KOPT-K1 (cell line): ENCODE measurements at regions not wholly inside any gene's neighbourhood (a gene's known extent, or its start where the extent isn't known, plus 50 kb on each side); places are given as distances from the start of the nearest gene placed in this dataset.
"Not testable (repeated sequence)": the region's sequence is repeated elsewhere in the genome, so short reads cannot be mapped to it uniquely, and the experiment has no call there.

Source experiments
- H3K27ac ChIP-seq: fragments of 200-600 bp; sonication (generic); 2 replicates; pipeline ENCODE4 v1.5.1; 2016; ENCODE audit warnings: antibody characterized with exemption, mild to moderate bottlenecking, low read depth, low read length; ENCODE audit not compliant: poor library complexity, severe bottlenecking
- H3K36me3 ChIP-seq: fragments of 200-600 bp; sonication (generic); 2 replicates; pipeline ENCODE4 v1.5.1; 2017; ENCODE audit warnings: antibody characterized with exemption, mild to moderate bottlenecking, low read length, moderate library complexity; ENCODE audit not compliant: insufficient read depth
- H3K9me3 ChIP-seq: fragments of 200-600 bp; sonication (generic); 2 replicates; pipeline ENCODE4 v1.5.1; 2017; ENCODE audit warnings: antibody characterized with exemption, low read length, mild to moderate bottlenecking; ENCODE audit not compliant: insufficient read depth, poor library complexity, severe bottlenecking

DNA sequence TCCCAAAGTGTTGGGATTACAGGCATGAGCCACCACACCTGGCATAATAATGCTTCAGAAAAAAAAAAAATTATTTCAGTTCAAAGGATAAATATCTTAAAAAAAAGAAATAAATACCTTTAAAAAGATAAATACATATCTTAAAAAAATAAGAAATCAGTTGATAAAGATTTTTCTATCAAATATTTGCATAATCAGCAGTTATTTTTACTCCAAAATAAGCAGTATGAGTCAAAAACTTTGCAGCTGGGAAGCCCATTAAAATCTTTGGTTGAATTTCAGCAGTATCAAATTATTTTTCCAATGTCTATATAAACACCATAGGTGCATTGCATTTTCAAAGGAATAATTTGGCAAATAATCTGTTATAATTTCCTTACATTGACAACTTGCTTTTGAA, 202.5 kb downstream of the KBTBD8 start:
- no peaks in the 10 kb centered on the region for H3K36me3 ChIP-seq
- H3K27ac ChIP-seq, result no peak overlapping the region
- H3K9me3 ChIP-seq, result no peaks in the 10 kb centered on the region

DNA sequence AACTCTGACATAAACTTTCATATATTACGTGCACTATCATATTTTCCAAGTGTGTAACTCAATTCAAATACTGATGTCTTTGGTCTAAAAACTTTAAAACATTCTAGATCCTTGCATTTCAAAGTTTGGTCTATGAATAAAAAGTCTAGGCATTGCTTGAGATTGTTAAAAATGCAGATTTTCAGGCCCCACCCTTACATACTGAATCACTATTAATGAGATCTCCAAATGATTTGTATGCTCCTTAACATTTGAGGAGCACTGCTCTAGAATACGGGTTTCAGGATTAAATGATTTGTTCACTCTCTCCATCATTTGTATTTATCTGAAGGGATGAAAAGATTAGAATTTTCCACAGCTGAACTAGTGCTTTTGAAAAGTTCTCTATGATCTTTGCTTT, 202.9 kb downstream of the KBTBD8 start:
- Histone ChIP-seq H3K36me3 (no peaks in the 10 kb centered on the region), H3K27ac (no peak overlapping the region)

DNA sequence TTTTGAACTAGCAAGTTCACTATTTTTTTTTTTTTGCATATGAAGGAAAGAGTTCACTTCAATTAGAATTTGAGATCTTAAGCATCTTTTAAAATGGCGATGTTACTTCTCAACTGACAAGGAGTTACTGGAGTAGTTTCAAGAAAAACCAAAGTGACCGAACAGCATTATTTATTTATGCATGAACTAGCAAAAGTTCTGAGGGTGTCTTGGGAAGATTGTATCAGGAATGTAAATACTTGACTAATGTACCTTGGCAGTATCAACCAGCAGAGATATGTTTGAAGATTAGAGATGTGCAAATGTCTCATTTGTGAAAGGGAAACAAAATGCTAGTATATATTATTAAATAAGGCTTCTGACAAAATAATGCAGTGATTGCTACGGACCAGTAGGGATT, 203.9 kb downstream of the KBTBD8 start:
- no peaks in the 10 kb centered on the region for H3K9me3 ChIP-seq
- no peaks in the 10 kb centered on the region for H3K36me3 ChIP-seq
- no peak overlapping the region for H3K27ac ChIP-seq

More for the DNA sequence above, 202.9 kb downstream of the KBTBD8 start:
- H3K9me3 ChIP-seq, result no peaks in the 10 kb centered on the region

DNA sequence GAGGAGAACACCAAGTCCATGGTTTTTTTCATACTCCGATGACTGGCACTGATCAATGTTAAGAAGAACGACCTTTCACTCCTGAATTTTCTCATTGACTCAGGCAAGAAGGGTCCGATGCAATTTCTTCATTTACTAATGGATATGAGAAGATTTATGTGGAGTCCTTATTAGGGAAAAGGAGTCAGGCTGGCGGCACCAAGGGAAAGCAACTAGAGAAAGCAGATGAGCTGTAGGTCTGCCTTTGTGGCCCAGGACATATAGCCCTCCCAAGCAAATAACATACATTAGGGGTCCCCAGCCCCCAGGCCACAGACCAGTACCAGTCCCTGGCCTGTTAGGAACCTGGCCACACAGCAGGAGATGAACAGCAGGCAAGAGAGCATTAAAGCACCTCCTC, 206.8 kb downstream of the KBTBD8 start:
- no peaks in the 10 kb centered on the region for H3K9me3 ChIP-seq
- H3K36me3 ChIP-seq, result no peaks in the 10 kb centered on the region
- no peak overlapping the region for H3K27ac ChIP-seq

DNA sequence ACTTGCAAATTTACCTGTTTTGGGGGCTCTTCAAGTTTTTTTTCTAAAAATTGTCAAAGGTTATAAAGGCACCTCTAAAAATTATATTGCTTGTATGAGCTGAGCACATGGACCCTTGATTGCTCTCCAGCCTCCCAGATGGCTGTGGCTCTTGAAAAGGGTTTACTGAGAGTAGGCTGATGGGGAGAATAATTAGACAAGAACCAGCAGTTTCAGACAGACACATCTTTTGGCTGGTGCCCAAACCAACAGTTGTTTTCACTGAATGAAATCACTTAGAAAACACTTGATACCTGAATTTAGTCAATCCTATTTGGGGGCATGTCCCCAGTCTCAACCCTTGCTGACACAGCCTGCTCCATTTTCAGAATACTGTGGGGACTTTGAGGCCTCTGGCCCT, 217.6 kb downstream of the KBTBD8 start:
- H3K36me3 ChIP-seq, result no peaks in the 10 kb centered on the region

DNA sequence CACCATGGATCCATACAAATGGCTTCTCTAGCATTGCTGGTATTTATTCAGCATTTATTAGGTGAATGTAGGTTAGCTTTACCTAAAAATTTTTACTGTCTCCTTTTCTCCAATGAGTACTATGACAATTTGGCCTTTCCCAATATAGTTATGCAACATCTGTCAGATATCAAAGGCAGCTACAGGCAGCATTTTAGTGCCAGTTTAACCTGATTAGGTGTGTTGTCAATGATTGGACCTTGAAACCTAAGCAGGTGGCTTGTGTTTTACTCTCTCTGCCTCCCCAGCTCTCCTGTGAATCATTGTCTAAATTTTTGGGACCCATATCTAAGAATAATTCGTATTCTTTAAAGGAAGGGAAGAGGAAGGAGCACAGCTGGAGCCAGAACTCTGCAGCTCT, 228.9 kb downstream of the KBTBD8 start:
- Histone ChIP-seq H3K9me3 (no peaks in the 10 kb centered on the region), H3K36me3 (no peaks in the 10 kb centered on the region), H3K27ac (no peak overlapping the region)

More for the DNA sequence above, 217.6 kb downstream of the KBTBD8 start:
- no peak overlapping the region for H3K27ac ChIP-seq
- H3K9me3 ChIP-seq, result no peaks in the 10 kb centered on the region

DNA sequence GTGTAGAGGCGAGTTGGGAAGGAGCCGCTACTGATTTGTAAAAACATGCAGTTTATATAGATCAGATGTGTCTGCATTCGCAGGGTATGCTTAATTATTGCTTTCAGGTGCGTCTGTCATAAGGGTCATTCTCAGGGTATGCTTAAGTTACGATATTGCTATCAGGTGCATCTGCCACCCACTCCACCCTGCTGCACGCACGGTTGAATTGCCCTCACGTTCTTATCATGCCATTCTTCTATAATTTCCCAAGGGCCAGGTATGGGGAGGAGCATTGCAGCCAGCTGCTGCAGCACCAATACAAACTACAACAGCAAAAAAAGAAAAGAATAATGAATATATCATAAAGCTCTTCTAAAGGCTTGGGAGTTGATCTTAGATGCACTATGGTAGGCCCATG, 230.0 kb downstream of the KBTBD8 start:
- no peaks in the 10 kb centered on the region for H3K9me3 ChIP-seq
- no peaks in the 10 kb centered on the region for H3K36me3 ChIP-seq
- H3K27ac ChIP-seq, result no peak overlapping the region

DNA sequence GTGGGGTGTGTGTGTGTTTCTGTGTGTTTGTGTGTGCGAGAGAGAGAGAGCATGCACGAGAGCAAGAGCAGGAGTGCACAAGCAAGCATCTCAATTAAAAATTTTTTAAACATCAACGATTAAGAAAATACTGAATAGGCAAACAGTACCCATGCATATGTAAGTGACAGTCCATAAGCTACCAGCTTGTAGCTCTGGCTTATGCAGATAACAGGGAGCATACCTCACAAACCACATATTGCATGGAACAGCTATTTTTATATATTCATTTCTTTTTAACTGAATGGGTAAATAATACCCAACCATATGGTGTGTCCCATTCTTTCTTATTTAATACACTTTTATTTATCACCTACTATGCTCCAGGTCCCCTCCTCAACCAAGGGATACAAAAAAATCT, 234.5 kb downstream of the KBTBD8 start:
- H3K27ac ChIP-seq, result no peak overlapping the region
- H3K9me3 ChIP-seq, result no peaks in the 10 kb centered on the region
- H3K36me3 ChIP-seq, result no peaks in the 10 kb centered on the region

DNA sequence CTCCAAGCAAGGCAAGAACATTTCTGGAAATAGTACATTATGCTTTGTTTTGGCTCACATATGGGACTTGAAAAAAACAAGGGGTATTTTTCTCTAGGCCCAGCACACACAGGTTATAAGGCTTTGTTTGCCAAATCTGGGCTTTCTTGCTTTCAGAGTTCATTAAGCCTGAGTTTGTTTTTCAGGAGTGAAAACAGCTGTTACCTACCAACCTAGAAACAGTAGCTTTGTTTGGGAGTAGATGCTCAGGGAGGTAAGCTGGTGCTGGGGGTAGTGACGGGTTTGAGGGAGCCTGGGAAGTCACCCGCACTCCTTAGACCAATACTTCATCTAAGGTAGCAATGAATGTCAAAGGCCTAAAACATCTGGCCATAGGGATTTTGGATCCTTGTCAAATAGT, 241.2 kb downstream of the KBTBD8 start:
- H3K36me3 ChIP-seq, result no peaks in the 10 kb centered on the region
- no peak overlapping the region for H3K27ac ChIP-seq
- no peaks in the 10 kb centered on the region for H3K9me3 ChIP-seq

DNA sequence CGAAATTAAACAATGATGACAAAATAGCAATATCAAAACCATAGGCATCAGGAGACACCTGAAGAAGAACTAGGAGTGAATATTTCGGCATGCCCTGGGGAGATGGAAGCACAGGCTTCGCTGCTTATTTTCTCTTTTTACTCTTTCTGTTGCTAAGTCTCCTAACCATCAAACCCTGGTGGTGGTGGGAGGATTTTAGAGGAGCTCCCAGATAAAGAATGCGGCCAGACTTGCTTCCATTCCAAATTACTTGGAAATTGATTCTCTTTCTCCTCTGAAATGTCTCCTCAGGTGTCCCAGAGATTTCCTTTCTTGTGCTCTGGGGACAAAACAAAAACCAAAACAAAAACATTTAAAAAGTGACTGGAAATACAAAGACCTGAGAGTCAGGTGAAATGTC, 243.0 kb downstream of the KBTBD8 start:
- Histone ChIP-seq H3K9me3 (no peaks in the 10 kb centered on the region), H3K27ac (no peak overlapping the region), H3K36me3 (no peaks in the 10 kb centered on the region)

DNA sequence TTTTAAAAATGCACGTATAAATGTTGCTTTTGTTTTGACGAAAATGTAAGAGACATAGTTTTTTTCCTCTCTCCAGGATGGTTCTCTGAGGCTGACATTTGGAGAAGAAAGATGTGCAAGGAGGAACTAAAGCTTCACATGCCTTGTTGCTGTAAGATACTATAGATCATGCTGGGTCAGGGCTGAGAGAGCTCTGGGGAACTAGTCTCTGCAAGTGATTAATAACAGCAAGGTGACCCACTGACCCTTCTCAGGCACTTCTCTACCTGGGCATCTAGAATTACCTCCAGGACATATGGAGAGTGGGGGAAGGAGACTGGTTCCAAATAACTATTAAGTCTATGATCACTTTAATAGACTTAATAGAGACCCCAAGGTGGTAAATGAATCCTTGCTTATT, 246.0 kb downstream of the KBTBD8 start:
- no peaks in the 10 kb centered on the region for H3K36me3 ChIP-seq
- no peak overlapping the region for H3K27ac ChIP-seq
- H3K9me3 ChIP-seq, result no peaks in the 10 kb centered on the region

DNA sequence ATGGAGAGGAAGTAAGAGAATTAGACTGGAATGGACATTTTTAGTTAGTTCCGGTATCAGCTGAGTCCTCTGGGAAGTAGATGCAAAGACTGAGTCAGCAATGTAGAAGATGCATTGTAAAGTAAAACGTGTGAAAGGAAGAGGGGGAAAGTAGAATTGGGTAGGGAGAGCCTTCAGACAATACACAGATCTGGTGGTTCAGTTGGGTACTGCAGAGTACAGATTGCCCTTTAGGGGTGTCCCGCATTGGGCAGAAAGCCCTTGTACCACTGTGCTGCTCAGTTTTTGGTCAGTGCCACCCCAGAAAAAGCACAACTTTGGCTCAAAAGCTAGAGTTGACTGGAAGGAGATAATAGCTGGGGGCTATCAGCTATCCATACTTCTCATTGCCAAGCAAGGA, 247.4 kb downstream of the KBTBD8 start:
- Histone ChIP-seq H3K9me3 (no peaks in the 10 kb centered on the region), H3K27ac (no peak overlapping the region), H3K36me3 (no peaks in the 10 kb centered on the region)

DNA sequence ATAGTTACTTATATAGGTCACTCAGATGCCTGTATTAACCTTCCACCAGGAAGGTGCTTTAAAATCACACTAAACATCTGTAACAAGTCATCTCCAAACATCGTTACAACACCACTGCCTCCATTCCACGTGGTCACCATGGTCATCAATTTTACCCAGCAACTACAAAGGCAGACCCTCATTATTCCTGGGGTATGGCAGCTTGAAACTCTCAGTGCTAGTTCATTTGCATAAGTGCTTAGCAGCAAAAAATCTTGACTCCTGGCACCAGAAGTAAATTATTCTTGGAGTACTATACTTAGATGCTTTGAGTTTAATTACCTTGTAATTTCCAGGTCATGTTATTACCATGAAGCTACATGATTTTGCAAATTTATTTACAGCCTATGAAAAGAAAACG, 250.6 kb downstream of the KBTBD8 start:
- Histone ChIP-seq H3K27ac (no peak overlapping the region), H3K36me3 (no peaks in the 10 kb centered on the region), H3K9me3 (peaks cover 5% of the 10 kb centered on the region)

DNA sequence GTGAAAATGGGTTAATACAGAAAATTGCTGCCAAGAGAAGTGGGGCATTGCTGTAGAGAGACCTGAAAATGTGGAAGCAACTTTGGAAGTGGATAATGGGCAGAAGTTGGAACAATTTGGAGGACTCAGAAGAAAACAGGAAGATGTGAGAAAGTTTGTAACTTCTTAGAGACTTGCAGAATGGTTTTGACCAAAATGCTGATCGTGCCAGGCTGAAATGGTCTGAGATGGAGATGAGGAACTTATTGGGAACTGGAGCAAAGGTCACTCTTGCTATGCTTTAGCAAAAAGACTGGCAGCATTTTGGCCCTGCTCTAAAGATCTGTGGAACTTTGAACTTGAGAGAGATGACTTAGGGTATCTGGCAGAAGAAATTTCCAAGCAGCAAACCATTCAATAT, 254.8 kb downstream of the KBTBD8 start:
- H3K9me3 ChIP-seq, H3K27ac ChIP-seq, H3K36me3 ChIP-seq: not testable (repeated sequence)

DNA sequence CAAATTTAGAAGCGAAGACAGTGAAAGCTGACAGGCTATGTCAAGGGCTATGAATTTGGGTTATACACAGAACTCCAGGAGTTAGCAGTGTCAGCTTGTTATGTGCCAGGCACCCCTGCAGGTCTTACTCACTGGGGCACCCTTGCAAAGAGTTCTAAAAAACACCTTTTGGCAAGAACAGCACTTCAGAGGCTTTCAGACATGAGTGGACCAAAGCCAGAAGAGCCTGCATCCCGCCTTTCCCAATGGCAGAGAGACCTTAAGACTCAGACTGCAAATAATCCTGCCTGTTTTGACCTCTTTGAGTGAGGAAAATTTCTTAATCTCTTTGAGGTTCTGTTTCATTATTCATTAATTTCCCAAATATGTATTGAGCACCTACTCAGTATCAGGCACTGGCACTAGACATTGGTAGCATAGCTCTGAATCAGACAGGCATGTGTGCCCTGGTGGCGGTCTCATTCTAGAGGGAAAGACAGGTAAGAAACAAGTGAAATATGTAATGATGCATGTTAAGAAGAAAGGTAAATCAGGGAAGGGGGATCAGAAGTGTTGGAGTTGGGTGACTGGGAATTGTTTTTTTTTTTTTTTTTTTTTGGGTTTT, 280.0 kb downstream of the KBTBD8 start:
- no peak overlapping the region for H3K27ac ChIP-seq
- H3K9me3 ChIP-seq, result no peaks in the 10 kb centered on the region
- H3K36me3 ChIP-seq, result no peaks in the 10 kb centered on the region

DNA sequence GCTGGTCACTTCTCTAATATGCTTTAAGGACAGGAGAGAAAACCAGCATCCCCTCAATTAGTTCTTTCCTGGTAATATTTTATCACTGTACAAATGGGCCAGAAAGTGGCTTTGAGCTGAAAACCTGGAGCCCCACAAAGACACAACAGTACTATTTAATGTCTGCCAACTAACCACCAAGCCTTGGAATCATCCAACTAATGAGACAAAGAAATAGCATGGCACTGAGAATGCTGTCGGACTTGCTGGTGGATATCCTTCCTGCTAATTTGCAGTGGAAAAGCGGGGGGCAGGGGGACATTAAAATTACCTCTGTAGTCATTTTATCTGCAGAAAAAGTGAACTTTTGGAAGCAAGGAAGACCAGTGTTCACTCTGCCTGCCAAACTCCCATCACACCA, 288.5 kb downstream of the KBTBD8 start:
- Histone ChIP-seq H3K27ac (no peak overlapping the region), H3K9me3 (no peaks in the 10 kb centered on the region), H3K36me3 (no peaks in the 10 kb centered on the region)
